ENCODE measurements at regions not wholly inside any gene's neighbourhood (a gene's known extent, or its start where the extent isn't known, plus 50 kb on each side); places are given as distances from the start of the nearest gene placed in this dataset.

GRCh38 chr12:89838833-89839232, 130.2 kb upstream of the ATP2B1 start:
- Mint-ChIP-seq H3K9me3 (no peaks in the 10 kb centered on the region), H3K4me3 (no peak overlapping the region), H3K27ac (no peak overlapping the region), H3K4me1 (ENCODE audit: low read depth) (peaks cover 8% of the 10 kb centered on the region), H3K36me3 (ENCODE audit: low read depth) (no peaks in the 10 kb centered on the region), H3K27me3 (ENCODE audit: insufficient read depth) (peaks cover 1% of the 10 kb centered on the region; the same call in 1 of the 2 replicates)
- TF ChIP-seq, protein P1, sequence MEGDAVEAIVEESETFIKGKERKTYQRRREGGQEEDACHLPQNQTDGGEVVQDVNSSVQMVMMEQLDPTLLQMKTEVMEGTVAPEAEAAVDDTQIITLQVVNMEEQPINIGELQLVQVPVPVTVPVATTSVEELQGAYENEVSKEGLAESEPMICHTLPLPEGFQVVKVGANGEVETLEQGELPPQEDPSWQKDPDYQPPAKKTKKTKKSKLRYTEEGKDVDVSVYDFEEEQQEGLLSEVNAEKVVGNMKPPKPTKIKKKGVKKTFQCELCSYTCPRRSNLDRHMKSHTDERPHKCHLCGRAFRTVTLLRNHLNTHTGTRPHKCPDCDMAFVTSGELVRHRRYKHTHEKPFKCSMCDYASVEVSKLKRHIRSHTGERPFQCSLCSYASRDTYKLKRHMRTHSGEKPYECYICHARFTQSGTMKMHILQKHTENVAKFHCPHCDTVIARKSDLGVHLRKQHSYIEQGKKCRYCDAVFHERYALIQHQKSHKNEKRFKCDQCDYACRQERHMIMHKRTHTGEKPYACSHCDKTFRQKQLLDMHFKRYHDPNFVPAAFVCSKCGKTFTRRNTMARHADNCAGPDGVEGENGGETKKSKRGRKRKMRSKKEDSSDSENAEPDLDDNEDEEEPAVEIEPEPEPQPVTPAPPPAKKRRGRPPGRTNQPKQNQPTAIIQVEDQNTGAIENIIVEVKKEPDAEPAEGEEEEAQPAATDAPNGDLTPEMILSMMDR (IDR thresholded peaks at IDR 0.05), result no peak
- no peak for DNase-seq

GRCh38 chr12:89836026-89836425, 127.4 kb upstream of the ATP2B1 start:
- DNase-seq, result no peak
- no peaks in the 10 kb centered on the region for H3K9me3 Mint-ChIP-seq

GRCh38 chr12:89834676-89835075, 126.0 kb upstream of the ATP2B1 start:
- H3K36me3 Mint-ChIP-seq (ENCODE audit: low read depth), result no peaks in the 10 kb centered on the region
- H3K9me3 Mint-ChIP-seq, result no peaks in the 10 kb centered on the region

More at GRCh38 chr12:89836026-89836425, 127.4 kb upstream of the ATP2B1 start:
- TF ChIP-seq, protein P1 (IDR thresholded peaks at IDR 0.05), result no peak
- peaks cover 17% of the 10 kb centered on the region for H3K4me1 Mint-ChIP-seq (ENCODE audit: low read depth)
- H3K27ac Mint-ChIP-seq, result no peak overlapping the region
- 0 out of 2 replicates have a peak, but pooled peaks cover 1% of the 10 kb centered on the region for H3K27me3 Mint-ChIP-seq (ENCODE audit: insufficient read depth)
- H3K36me3 Mint-ChIP-seq (ENCODE audit: low read depth), result no peaks in the 10 kb centered on the region
- H3K4me3 Mint-ChIP-seq, result no peak overlapping the region

DNA sequence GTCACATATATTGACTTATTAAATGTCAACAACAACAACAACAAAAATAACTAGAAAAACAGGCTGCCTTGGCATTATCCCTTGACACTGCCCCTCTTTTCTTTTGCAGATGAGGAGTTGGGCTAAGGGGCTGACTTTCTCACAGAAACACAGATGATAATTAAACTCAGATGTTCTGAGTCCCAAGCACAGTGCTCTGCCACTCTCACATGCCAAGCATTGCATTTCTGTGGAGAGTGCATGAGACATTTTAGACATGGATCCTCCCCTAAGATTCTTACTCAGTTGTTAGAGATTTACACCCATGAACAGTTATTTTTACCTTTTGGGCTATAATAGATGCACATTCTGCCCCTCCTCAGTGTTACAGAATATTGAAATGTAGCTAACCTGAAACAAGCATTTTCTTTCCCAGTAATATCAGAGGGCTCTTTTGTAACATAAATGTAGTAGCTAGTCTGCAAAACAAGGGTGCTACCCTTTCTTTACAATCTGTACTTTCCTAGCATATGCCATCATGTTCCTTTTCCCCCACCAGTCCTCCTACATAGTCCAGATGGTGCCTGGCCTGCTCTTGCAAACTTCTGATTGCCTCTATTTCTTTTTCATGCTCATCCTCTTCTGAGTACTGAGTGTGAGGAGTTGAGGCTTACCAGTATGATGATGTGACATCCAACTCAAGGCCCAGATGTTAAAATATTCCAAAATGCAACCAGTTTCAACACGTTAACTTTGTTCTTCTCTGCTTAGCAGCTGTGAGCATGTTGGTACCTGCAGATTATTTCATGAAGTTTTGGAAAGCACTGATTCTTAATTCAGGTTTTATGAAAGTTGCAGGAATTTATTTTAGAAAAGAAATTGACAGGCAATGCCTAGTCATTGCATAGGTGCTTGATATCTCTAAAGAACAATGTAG, 125.0 kb upstream of the ATP2B1 start:
- Mint-ChIP-seq H3K27me3 (ENCODE audit: insufficient read depth) (0 out of 2 replicates have a peak, but pooled peaks cover 1% of the 10 kb centered on the region), H3K4me3 (no peak overlapping the region), H3K9me3 (no peaks in the 10 kb centered on the region), H3K27ac (no peak overlapping the region), H3K36me3 (ENCODE audit: low read depth) (no peaks in the 10 kb centered on the region), H3K4me1 (ENCODE audit: low read depth) (peaks cover 29% of the 10 kb centered on the region)
- peak; percentile 12 for DNase-seq
- TF ChIP-seq, protein P1 (IDR thresholded peaks at IDR 0.05), result no peak

More at GRCh38 chr12:89834676-89835075, 126.0 kb upstream of the ATP2B1 start:
- Mint-ChIP-seq H3K27ac (no peak overlapping the region), H3K27me3 (ENCODE audit: insufficient read depth) (0 out of 2 replicates have a peak, but pooled peaks cover 1% of the 10 kb centered on the region), H3K4me1 (ENCODE audit: low read depth) (peaks cover 20% of the 10 kb centered on the region), H3K4me3 (no peak overlapping the region)
- TF ChIP-seq, protein P1 (IDR thresholded peaks at IDR 0.05), result no peak
- DNase-seq, result no peak

DNA sequence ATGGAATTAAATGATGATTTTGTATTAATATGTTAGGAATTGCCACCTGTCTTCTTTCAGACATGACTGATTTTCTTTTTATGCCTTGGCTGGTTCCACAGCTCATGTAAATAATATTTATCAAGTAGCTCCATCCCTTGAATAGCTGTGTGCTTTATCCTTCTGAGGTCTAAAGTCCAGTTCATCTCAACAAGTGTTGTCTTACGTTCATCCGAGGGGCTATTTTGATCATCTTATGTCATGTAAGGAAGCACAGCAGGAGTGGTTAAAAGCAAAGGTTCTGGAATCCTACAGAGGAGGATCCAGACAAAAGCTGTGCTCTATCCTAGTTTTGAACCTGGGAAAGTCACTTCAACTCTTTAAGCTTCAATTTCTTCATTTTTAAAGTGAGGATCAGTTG, 123.7 kb upstream of the ATP2B1 start:
- H3K4me1 Mint-ChIP-seq (ENCODE audit: low read depth), result peaks cover 29% of the 10 kb centered on the region
- no peak overlapping the region for H3K27ac Mint-ChIP-seq
- H3K36me3 Mint-ChIP-seq (ENCODE audit: low read depth), result no peaks in the 10 kb centered on the region
- TF ChIP-seq, protein P1 (IDR thresholded peaks at IDR 0.05), result no peak
- no peak for DNase-seq
- no peaks in the 10 kb centered on the region for H3K9me3 Mint-ChIP-seq
- 0 out of 2 replicates have a peak, but pooled peaks cover 1% of the 10 kb centered on the region for H3K27me3 Mint-ChIP-seq (ENCODE audit: insufficient read depth)
- no peak overlapping the region for H3K4me3 Mint-ChIP-seq
